Kidney epithelial cell (primary cell): ENCODE measurements at regions not wholly inside any gene's neighbourhood (a gene's known extent, or its start where the extent isn't known, plus 50 kb on each side); places are given as distances from the start of the nearest gene placed in this dataset.

Experiments
- DNase-seq: peaks from one replicate; pipeline ENCODE4 v3.0.0-alpha.2; 2010; ENCODE audit warnings: low read depth
- H3K27me3 ChIP-seq: 2 replicates; pipeline ENCODE4 v1.6.0; 2011; ENCODE audit warnings: low read length; ENCODE audit not compliant: control insufficient read depth, insufficient read depth
- H3K36me3 ChIP-seq: 2 replicates; pipeline ENCODE4 v1.5.1; 2011; ENCODE audit warnings: low read length; ENCODE audit not compliant: control insufficient read depth, insufficient read depth
- H3K4me3 ChIP-seq: 2 replicates; pipeline ENCODE4 v1.5.1; 2011; ENCODE audit warnings: low read depth, mild to moderate bottlenecking, control low read depth, low read length
- CTCF ChIP-seq: IDR thresholded peaks from 2 replicates; pipeline ENCODE4 v1.5.1; 2011; ENCODE audit warnings: mild to moderate bottlenecking, moderate library complexity, low read length, control low read depth, inconsistent platforms; ENCODE audit not compliant: insufficient read depth, poor library complexity, severe bottlenecking

GRCh38 chr1:234875328-234875952 lies 253.2 kb downstream of the TOMM20 start:
- no peak overlapping the region for H3K4me3 ChIP-seq
- no peaks in the 10 kb centered on the region for H3K27me3 ChIP-seq
- no peak for DNase-seq
- TF ChIP-seq CTCF = no peak
- H3K36me3 ChIP-seq = no peaks in the 10 kb centered on the region

GRCh38 chr1:234874291-234875288 lies 254.0 kb downstream of the TOMM20 start:
- H3K4me3 ChIP-seq = no peak overlapping the region
- no peaks in the 10 kb centered on the region for H3K36me3 ChIP-seq
- DNase-seq = no peak
- no peaks in the 10 kb centered on the region for H3K27me3 ChIP-seq
- no peak for TF ChIP-seq CTCF

GRCh38 chr1:234871710-234872271 lies 256.8 kb downstream of the TOMM20 start:
- Histone ChIP-seq H3K4me3 (no peak overlapping the region), H3K27me3 (no peaks in the 10 kb centered on the region), H3K36me3 (no peaks in the 10 kb centered on the region)
- TF ChIP-seq CTCF = no peak
- DNase-seq = no peak

GRCh38 chr1:234871039-234871709 lies 257.5 kb downstream of the TOMM20 start:
- Histone ChIP-seq H3K4me3 (no peak overlapping the region), H3K27me3 (no peaks in the 10 kb centered on the region), H3K36me3 (no peaks in the 10 kb centered on the region)
- no peak for DNase-seq
- TF ChIP-seq CTCF = no peak

- DNase-seq = no peak
- no peaks in the 10 kb centered on the region for H3K27me3 ChIP-seq
- no peak for TF ChIP-seq CTCF
- no peak overlapping the region for H3K4me3 ChIP-seq
- H3K36me3 ChIP-seq = no peaks in the 10 kb centered on the region
These were observed 258.3 kb downstream of the TOMM20 start for GRCh38 chr1:234870020-234870981.
